Fibroblast of skin of left biceps (primary cell): ENCODE measurements at regions not wholly inside any gene's neighbourhood (a gene's known extent, or its start where the extent isn't known, plus 50 kb on each side); places are given as distances from the start of the nearest gene placed in this dataset.
"Not testable (repeated sequence)": the region's sequence is repeated elsewhere in the genome, so short reads cannot be mapped to it uniquely, and the experiment has no call there.

Experiments used
- DNase-seq, 2 experiments: peaks; one replicate each; pipeline ENCODE4 v3.0.0-alpha.2; 2013; ENCODE audit warnings: low read depth in 2 of 2

- no peak for DNase-seq
Observed at GRCh38 chr9:30605936-30606335, 1778.5 kb upstream of the ACO1 start.

DNA sequence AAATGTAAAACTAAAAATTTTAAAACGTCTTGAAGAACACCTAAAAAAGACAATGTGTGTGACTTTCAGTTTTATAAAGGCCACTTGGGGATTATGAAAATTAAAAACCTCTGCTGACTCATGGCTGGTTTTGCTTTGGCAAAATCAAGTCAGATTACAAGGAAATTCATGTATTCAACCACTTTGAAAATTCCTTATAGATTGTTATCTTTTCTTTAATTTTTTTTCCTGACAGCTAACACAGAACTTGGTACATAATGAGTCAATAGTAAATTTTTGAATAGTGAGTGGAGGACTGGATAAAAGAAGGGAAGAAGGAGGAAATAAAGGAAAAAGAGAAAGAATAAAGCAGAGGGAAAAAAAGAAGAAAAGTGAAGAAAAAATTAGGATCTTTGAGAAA lies 1774.7 kb upstream of the ACO1 start:
- DNase-seq: no peak

DNA sequence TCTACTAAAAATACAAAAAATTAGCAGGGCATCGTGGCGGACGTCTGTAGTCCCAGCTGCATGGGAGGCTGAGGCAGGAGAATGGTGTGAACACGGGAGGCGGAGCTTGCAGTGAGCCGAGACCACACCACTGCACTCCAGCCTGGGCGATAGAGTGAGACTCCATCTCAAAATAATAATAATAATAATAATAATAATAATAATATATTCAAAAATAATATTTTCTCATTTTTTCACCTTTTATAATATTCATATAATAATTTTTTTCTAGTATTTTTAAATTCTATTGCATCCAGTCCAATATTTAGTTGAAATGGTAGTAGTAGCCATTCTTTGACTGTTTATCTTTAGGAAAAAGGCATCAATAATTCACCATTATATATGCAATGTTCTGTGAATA lies 1767.7 kb upstream of the ACO1 start:
- DNase-seq: not testable (repeated sequence)

GRCh38 chr9:30622561-30622960 lies 1761.9 kb upstream of the ACO1 start:
- no peak for DNase-seq

DNA sequence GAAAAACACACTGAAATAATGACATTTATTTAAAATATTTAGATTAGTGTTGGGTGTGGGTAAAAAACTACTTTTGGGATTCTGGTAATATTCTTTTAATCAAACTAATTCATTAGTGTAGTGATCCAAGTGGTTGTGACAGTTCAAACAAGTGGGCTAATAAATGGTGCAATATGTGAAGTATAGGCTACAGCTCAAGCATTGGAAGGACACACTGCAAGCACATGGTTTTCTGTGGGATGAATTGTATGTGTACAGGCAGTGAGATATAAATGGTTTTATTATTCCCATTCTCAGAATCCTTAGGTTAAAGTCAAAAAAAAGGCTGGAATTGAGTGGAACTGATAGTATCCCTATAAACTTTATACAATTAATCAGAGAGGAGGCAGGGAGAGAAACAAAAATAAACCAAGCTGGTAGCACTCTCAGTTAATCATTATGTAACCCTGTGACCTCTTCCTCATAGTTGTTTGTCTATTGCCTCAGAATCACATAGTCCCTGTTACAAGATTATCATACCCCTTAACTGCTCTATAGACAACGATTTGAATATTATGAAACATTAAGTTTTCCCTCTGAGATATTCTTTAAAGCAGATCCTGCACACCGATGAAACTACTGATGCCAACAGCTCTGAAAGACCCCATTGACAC lies 1755.4 kb upstream of the ACO1 start:
- no peak for DNase-seq

GRCh38 chr9:30630459-30630858 lies 1754.0 kb upstream of the ACO1 start:
- no peak for DNase-seq

GRCh38 chr9:30646639-30647038 lies 1737.8 kb upstream of the ACO1 start:
- not testable (repeated sequence) for DNase-seq

DNA sequence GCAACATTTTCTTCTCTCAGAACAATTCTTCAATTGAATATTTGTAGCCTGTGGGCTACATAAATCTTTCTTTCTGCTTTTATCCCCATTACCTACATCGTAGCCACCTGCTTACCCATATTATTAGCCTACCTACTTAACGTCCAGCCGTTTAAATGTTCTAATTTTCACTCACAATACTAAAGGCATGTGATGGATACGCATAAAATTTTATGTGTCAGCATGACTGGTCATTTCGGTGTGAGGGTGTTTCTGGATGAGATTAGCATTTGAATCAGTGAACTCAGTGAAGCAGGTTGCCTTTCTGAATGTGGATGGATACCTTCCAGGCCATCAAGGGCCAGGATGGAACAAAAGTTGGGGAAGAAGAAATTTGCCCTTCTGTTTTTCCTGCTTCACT lies 1722.5 kb upstream of the ACO1 start:
- no peak for DNase-seq

DNA sequence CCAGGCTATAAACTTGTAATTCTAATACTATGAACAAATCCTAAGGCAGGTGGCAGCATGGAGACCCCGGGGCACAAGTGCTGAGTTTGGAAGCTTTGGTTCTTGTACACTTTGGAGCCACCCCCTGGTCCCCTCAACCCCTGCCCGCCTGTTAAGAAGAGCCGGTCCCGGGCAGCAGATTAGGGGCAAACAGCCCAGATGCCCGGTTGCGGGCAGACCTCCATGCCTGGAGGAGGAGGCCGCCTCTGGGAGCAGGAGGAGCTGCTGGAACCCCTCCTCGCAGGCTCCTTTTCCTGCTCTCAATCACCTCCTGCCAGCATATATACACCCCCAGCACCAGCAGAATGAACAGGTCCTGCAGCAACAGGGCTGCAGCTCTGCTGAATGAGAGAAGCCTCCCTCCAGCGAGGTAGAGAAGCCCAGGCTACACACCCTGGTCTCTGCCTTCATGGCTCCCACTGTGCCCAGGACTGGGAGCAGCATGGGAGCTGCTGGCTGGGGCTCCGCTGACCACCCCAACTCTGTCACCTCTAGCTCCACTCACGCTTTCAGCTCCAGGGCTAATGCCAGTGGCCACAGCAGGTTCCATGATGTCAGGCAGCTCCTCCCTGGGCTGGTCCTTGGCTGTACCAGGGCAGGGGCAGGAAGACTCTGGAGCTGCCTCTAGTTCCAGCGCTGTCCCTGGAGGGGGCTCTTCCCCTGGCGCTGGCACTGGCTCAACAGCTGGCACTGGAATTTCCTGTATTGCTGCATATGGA lies 1713.5 kb upstream of the ACO1 start:
- no peak for DNase-seq

- no peak for DNase-seq
Observed at GRCh38 chr9:30673132-30673531, 1711.3 kb upstream of the ACO1 start.

DNA sequence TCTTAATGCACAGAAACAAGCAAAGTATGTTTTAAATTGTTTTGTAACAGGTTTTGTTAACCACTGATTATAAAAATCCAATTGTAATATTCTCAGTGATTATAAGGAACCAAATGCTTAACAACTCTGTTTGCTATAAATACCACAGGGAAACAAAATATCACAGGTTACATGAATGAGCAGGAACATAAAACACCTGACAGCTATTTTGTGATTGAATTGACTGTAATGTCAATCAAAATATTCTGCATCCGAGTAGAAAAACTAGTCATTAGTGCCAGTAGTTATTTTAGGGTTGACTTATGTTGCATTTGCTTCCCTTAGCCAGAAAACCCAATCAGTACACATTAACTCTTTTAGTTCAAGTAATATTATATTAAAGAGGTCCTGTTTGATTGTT lies 1707.8 kb upstream of the ACO1 start:
- DNase-seq: no peak

- no peak for DNase-seq
Observed at GRCh38 chr9:30677221-30677620, 1707.2 kb upstream of the ACO1 start.

DNA sequence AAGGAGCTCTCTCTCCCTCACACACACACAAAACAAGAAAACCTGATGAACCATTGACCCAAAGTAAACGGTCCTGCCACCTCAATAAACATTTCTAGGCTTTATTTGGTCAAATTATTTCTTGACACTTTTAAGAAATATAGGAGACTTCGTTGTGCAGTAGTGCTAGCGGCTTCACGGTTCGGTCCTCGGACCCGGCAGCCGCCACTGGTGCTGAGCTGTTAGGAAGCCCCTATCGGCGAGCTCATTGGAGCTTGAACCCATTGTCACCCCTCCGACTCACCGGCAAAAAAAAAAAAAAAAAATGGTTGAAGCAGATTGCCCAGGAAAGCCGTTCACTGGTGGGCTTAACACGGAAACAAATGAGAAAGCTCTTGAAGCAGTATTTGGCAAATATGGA lies 1695.6 kb upstream of the ACO1 start:
- no peak for DNase-seq

DNA sequence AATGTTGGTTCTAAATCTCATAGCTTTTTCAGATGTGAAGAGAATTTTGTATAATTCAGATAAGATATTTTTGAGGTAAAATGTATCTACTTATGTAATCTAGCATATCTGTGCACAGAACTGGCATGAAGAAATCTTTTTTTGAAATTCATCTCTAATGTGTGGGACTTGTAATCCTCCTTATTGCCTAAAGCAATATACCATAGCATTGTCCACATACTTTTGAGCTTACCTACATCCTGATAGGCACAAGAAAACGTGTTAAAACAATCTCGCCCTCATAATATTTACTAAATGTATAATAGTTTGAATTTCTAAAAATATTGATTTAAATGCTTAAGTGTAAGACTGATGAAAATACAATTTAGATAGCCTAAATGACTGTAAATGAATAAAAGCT lies 1686.5 kb upstream of the ACO1 start:
- no peak for DNase-seq

DNA sequence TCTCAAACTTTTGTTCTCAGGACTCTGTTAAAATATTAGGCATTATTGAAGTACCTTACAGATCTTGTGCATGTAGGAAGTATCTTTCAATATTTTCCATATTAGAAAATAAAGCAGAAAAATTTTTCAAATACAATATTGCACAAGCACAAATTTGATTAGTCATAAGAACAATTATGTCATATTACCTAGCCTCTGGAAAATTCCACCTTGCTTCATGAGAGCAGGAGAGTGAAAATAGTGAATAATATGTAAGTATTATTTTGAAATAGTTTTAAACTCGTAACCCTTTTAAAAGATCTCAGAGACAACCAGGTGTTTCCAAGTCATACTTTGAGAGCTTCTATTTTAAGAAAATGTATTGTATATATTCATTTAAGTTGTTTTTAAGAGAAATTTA lies 1672.9 kb upstream of the ACO1 start:
- DNase-seq: no peak

DNA sequence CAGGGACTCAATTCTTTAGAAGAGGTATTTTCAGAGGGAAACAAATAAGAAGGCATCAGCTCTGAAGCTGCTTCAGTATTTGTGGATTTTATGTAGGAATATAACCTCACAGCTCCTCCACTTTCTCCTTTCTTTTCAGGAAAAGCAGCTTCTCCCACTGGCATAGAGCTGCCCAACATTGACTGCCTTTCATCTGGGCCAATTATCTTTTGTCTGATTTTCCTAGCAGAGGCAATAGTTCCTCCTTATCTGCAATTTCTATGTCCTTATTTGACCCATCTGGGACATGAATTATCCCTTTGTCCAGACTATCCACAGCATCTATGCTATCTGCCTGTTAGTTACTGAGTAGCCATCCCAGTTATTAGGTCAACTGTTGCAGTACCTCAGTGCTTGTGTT lies 1671.2 kb upstream of the ACO1 start:
- no peak for DNase-seq

DNA sequence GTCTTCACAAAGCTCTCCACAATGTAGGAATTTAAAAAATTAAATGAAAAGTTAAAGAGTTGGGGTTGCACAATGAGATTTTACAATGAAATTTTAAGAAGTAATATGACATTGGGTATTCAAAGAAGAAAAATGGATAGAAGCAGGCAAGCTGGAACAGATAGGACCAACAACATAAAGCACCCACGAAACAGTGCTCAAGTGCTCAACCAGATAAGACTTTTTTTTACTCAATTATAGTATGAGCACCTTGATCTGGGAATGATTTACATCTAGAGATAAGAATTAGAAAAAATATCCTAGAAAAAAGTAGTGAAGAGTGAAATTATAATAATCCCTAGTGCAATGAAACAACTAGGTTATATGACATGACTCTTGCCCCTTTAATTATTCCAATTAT lies 1670.1 kb upstream of the ACO1 start:
- no peak for DNase-seq

- no peak for DNase-seq
Observed at GRCh38 chr9:30718483-30718882, 1666.0 kb upstream of the ACO1 start.

GRCh38 chr9:30722065-30722464 lies 1662.4 kb upstream of the ACO1 start:
- no peak for DNase-seq

GRCh38 chr9:30723656-30724055 lies 1660.8 kb upstream of the ACO1 start:
- DNase-seq: no peak

- no peak for DNase-seq
Observed at GRCh38 chr9:30732060-30732459, 1652.4 kb upstream of the ACO1 start.

- no peak for DNase-seq
Observed at GRCh38 chr9:30744871-30745270, 1639.6 kb upstream of the ACO1 start.

DNA sequence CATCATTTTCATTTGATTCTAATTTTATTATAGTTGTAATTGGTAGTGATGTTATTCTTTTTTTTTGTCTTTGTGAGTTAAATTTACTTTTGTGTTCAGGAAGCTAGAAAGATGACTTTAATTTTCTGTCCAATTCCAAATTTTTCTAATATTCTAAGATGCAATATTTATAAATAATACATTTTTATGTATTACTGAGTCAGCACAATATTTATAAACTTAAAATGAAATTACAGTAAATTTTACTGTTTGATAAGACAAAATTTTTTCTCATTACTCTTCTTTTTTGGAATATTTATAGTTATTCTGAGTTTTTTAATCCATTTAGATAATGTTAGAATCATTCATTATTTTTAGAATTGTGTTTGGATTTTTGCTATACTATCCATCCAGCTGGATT lies 1637.9 kb upstream of the ACO1 start:
- no peak for DNase-seq

DNA sequence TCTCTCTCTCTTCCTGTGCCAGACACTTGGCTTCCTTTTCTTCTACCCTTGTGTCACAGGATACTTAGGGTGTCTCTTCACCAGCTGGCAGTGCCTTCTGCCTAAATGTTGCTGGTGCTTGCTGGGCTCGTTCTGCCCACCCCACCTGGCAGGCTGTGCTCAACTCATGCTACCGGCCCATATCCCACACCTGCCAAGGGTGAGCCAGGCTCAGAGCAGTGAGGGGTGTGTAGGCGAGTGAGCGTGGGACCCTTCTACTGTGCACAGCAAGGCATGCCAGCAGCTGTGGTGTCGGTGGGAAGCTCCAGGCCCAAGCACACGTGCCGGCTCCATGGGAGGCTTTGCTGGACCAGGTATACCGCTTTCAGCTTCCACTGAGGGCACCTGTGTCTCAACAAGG lies 1626.7 kb upstream of the ACO1 start:
- no peak for DNase-seq
